Osteoblast (primary cell): ENCODE measurements at regions not wholly inside any gene's neighbourhood (a gene's known extent, or its start where the extent isn't known, plus 50 kb on each side); places are given as distances from the start of the nearest gene placed in this dataset.

Source experiments
- DNase-seq: peaks from one replicate; pipeline ENCODE4 v3.0.0; 2011; ENCODE audit warnings: low spot score, mixed read lengths; ENCODE audit not compliant: insufficient read length; ENCODE audit errors: missing footprints
- H2AFZ ChIP-seq: 2 replicates; pipeline ENCODE4 v1.6.0; 2011; ENCODE audit warnings: mild to moderate bottlenecking, low read length
- H3K27ac ChIP-seq: 2 replicates; pipeline ENCODE4 v1.5.1; 2011; ENCODE audit warnings: mild to moderate bottlenecking, low read depth, low read length, moderate library complexity
- H3K27me3 ChIP-seq: 2 replicates; pipeline ENCODE4 v1.6.0; 2012; ENCODE audit warnings: mild to moderate bottlenecking, control low read depth, inconsistent platforms, low read length, moderate library complexity; ENCODE audit not compliant: insufficient read depth
- H3K36me3 ChIP-seq: 2 replicates; pipeline ENCODE4 v1.5.1; 2011; ENCODE audit warnings: mild to moderate bottlenecking, low read length, control low read depth, moderate library complexity; ENCODE audit not compliant: insufficient read depth
- H3K4me1 ChIP-seq: 2 replicates; pipeline ENCODE4 v1.5.1; 2011; ENCODE audit warnings: mild to moderate bottlenecking, low read length, control low read depth, moderate library complexity; ENCODE audit not compliant: insufficient read depth
- H3K4me2 ChIP-seq: 2 replicates; pipeline ENCODE4 v1.6.0; 2011; ENCODE audit warnings: mild to moderate bottlenecking, low read length; ENCODE audit not compliant: insufficient read depth
- H3K4me3 ChIP-seq: fragments of 200-600 bp; sonication (generic); 3 replicates; pipeline ENCODE4 v1.5.1; 2012; ENCODE audit warnings: mild to moderate bottlenecking, low read length, inconsistent platforms; ENCODE audit not compliant: insufficient read depth
- H3K79me2 ChIP-seq: 2 replicates; pipeline ENCODE4 v1.6.0; 2012; ENCODE audit warnings: mild to moderate bottlenecking, low read length, control low read depth, inconsistent platforms; ENCODE audit not compliant: insufficient read depth
- H3K9me3 ChIP-seq: 2 replicates; pipeline ENCODE4 v1.5.1; 2011; ENCODE audit warnings: low read depth, low read length, control low read depth
- H4K20me1 ChIP-seq: 2 replicates; pipeline ENCODE4 v1.6.0; 2012; ENCODE audit warnings: mild to moderate bottlenecking, low read length, control low read depth; ENCODE audit not compliant: insufficient read depth
- CTCF ChIP-seq: IDR thresholded peaks from 2 replicates; pipeline ENCODE4 v1.5.1; 2011; ENCODE audit warnings: mild to moderate bottlenecking, low read depth, low read length, moderate library complexity; ENCODE audit errors: extremely low read depth

GRCh38 chr12:33671676-33672075, 232.1 kb upstream of the SYT10 start:
- DNase-seq = no peak

GRCh38 chr12:33672836-33673577, 233.4 kb upstream of the SYT10 start:
- no peaks in the 10 kb centered on the region for H3K36me3 ChIP-seq
- H3K79me2 ChIP-seq = no peaks in the 10 kb centered on the region
- no peak overlapping the region for H3K4me3 ChIP-seq
- no peak for TF ChIP-seq CTCF
- H2AFZ ChIP-seq = no peak overlapping the region
- no peaks in the 10 kb centered on the region for H3K4me1 ChIP-seq
- H3K27me3 ChIP-seq = no peaks in the 10 kb centered on the region
- no peaks in the 10 kb centered on the region for H4K20me1 ChIP-seq
- DNase-seq = no peak
- H3K9me3 ChIP-seq = peaks cover 6% of the 10 kb centered on the region
- H3K27ac ChIP-seq = no peak overlapping the region
- H3K4me2 ChIP-seq = no peak overlapping the region

More at GRCh38 chr12:33671676-33672075, 232.1 kb upstream of the SYT10 start:
- Histone ChIP-seq H3K9me3 (peaks cover 6% of the 10 kb centered on the region), H3K4me1 (no peaks in the 10 kb centered on the region), H3K36me3 (no peaks in the 10 kb centered on the region), H3K4me3 (no peak overlapping the region), H3K4me2 (no peak overlapping the region), H4K20me1 (no peaks in the 10 kb centered on the region), H3K27me3 (no peaks in the 10 kb centered on the region), H3K79me2 (no peaks in the 10 kb centered on the region), H3K27ac (no peak overlapping the region), H2AFZ (no peak overlapping the region)
- no peak for TF ChIP-seq CTCF

GRCh38 chr12:33676866-33677265, 237.2 kb upstream of the SYT10 start:
- no peak for DNase-seq
- no peak overlapping the region for H3K4me2 ChIP-seq
- no peak for TF ChIP-seq CTCF
- no peaks in the 10 kb centered on the region for H3K4me1 ChIP-seq
- H2AFZ ChIP-seq = no peak overlapping the region
- no peaks in the 10 kb centered on the region for H3K79me2 ChIP-seq
- peaks cover 3% of the 10 kb centered on the region for H3K9me3 ChIP-seq
- no peaks in the 10 kb centered on the region for H4K20me1 ChIP-seq
- no peak overlapping the region for H3K27ac ChIP-seq
- H3K27me3 ChIP-seq = no peaks in the 10 kb centered on the region
- no peak overlapping the region for H3K4me3 ChIP-seq
- no peaks in the 10 kb centered on the region for H3K36me3 ChIP-seq

GRCh38 chr12:33678221-33678964, 238.8 kb upstream of the SYT10 start:
- no peak overlapping the region for H3K4me2 ChIP-seq
- no peak overlapping the region for H3K4me3 ChIP-seq

More at GRCh38 chr12:33678221-33678964, 238.8 kb upstream of the SYT10 start:
- Histone ChIP-seq H3K4me1 (no peaks in the 10 kb centered on the region), H3K79me2 (no peaks in the 10 kb centered on the region), H3K27ac (no peak overlapping the region), H2AFZ (no peak overlapping the region), H3K27me3 (no peaks in the 10 kb centered on the region), H4K20me1 (no peaks in the 10 kb centered on the region), H3K9me3 (no peaks in the 10 kb centered on the region), H3K36me3 (no peaks in the 10 kb centered on the region)
- no peak for TF ChIP-seq CTCF
- DNase-seq = no peak
